T47D (cell line): ENCODE measurements at regions not wholly inside any gene's neighbourhood (a gene's known extent, or its start where the extent isn't known, plus 50 kb on each side); places are given as distances from the start of the nearest gene placed in this dataset.
"Not testable (repeated sequence)": the region's sequence is repeated elsewhere in the genome, so short reads cannot be mapped to it uniquely, and the experiment has no call there.

ENCODE experiments used
- DNase-seq, 2 experiments: peaks; one replicate each; pipeline versions ENCODE4 v3.0.0 to v3.0.0-alpha.2; 2011 to 2012; ENCODE audit warnings: low read depth in 1 of 2, low spot score in 1 of 2
- JUND ChIP-seq: IDR thresholded peaks from 2 replicates; pipeline ENCODE4 v1.6.1; 2012; ENCODE audit warnings: low read depth
- in situ Hi-C: cut with HindIII; loops from 2 replicates; pipeline ENCODE4 v1.10.0; 2016; ENCODE audit warnings: low sequenced_read_pairs, low pct_unique_long_range_greater_than_20kb

- no peak for TF ChIP-seq JUND
- in situ Hi-C loops = no loop called here
- no peak for DNase-seq
Measured at GRCh38 chr11:43122546-43122945, 189.2 kb upstream of the API5 start.

- in situ Hi-C loops = no loop called here
- no peak for TF ChIP-seq JUND
- DNase-seq = no peak
Measured at GRCh38 chr11:43123443-43123842, 188.4 kb upstream of the API5 start.

- in situ Hi-C loops = no loop called here
- no peak for DNase-seq
- no peak for TF ChIP-seq JUND
Measured at GRCh38 chr11:43124272-43124935, 187.4 kb upstream of the API5 start.

GRCh38 chr11:43129329-43129728 is 182.5 kb upstream of the API5 start:
- no peak for TF ChIP-seq JUND
- in situ Hi-C loops = no loop called here
- DNase-seq = no peak

- TF ChIP-seq JUND = no peak
- DNase-seq = peak; percentile 46 to 60
- in situ Hi-C loops = no loop called here
Measured at GRCh38 chr11:43130616-43131015, 181.2 kb upstream of the API5 start.

DNA sequence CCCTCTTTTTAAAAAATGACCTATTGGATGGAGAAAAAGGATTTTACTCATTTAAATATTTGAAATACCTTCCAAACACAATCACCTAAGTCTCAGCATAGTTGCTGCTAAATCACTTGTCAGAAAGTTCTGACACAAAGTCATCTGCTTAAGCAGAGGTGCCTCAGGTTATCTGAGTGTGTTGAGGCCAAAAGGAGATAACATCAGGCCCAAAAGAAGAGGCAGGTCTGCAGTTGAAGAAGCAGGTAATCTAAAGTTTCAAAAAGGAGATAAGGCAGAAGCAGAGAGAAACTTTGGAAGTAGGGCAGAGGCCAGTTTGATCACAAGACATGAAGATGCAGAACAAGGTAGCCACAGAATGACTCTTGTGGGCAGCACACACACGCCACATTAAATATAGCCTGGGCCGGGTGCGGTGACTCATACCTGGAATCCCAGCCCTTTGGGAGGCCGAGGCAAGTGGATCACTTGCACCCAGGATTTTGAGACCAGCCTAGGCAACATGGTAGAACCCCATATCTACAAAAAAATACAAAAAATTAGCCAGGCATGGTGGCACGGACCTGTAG is 175.7 kb upstream of the API5 start:
- DNase-seq = no peak
- in situ Hi-C loops = no loop called here
- no peak for TF ChIP-seq JUND

DNA sequence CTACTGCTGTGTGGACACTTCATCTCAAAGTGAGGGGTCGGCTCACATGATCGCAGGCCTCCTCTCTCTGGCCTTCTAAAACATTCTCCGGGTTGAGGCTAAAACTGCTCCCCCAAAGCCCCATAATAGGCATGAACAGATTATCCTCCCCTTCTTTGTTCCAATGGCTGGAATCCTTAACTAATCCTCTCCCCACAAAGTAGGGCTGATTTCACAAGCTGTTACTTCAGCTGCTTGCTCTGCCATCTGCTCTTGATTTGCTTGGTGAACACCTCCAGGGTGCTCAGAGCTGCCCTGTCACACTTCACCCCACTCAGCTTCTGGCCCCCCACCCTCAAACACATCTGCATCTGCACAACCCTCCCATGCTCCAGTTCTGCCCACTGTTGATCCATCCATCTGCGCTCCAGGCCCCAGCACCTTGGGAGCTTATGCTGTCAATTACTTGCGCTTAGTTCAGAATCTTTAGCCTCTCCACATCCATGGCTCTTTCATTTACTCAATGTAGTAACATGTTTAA is 173.1 kb upstream of the API5 start:
- no peak for TF ChIP-seq JUND
- DNase-seq = no peak
- in situ Hi-C loops = no loop called here

- in situ Hi-C loops = no loop called here
- no peak for DNase-seq
- no peak for TF ChIP-seq JUND
Measured at GRCh38 chr11:43145653-43146052, 166.1 kb upstream of the API5 start.

GRCh38 chr11:43150697-43151096 is 161.1 kb upstream of the API5 start:
- in situ Hi-C loops = no loop called here

DNA sequence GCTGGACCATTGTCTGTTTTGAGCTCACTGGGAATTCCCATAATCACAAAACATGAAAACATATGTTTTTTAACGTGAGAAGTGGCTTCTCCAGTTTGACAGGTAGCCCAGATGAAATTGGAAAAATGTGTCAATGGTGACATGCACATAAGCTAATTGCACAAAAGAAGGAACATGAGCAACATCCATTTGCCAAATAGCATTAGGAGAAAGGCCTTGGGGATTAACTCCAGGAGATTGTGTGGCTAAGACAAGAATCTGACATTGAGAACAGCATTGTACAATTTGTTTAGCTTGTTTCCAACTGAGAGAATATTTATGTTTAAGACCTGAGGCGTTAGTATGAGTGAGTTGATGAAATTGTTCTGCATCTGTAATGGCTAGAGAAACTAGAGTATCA is 147.0 kb upstream of the API5 start:
- peak in 1 of 2 experiments; percentile 58 for DNase-seq
- in situ Hi-C loops = no loop called here

More at GRCh38 chr11:43150697-43151096, 161.1 kb upstream of the API5 start:
- no peak for TF ChIP-seq JUND
- no peak for DNase-seq

GRCh38 chr11:43165393-43165792 is 146.4 kb upstream of the API5 start:
- in situ Hi-C loops = not testable (repeated sequence)
- DNase-seq = peak in 1 of 2 experiments; percentile 26

More for the DNA sequence above, 147.0 kb upstream of the API5 start:
- TF ChIP-seq JUND = no peak

- in situ Hi-C loops, DNase-seq: not testable (repeated sequence)
Measured at GRCh38 chr11:43168241-43168640, 143.6 kb upstream of the API5 start.

GRCh38 chr11:43172477-43172876 is 139.3 kb upstream of the API5 start:
- no peak for DNase-seq
- in situ Hi-C loops = no loop called here
- no peak for TF ChIP-seq JUND

- in situ Hi-C loops = no loop called here
- no peak for TF ChIP-seq JUND
- no peak for DNase-seq
Measured at GRCh38 chr11:43177975-43178374, 133.8 kb upstream of the API5 start.

- in situ Hi-C loops, DNase-seq: not testable (repeated sequence)
Measured at GRCh38 chr11:43194459-43194858, 117.3 kb upstream of the API5 start.
